ENCODE measurements at regions not wholly inside any gene's neighbourhood (a gene's known extent, or its start where the extent isn't known, plus 50 kb on each side); places are given as distances from the start of the nearest gene placed in this dataset.

DNA sequence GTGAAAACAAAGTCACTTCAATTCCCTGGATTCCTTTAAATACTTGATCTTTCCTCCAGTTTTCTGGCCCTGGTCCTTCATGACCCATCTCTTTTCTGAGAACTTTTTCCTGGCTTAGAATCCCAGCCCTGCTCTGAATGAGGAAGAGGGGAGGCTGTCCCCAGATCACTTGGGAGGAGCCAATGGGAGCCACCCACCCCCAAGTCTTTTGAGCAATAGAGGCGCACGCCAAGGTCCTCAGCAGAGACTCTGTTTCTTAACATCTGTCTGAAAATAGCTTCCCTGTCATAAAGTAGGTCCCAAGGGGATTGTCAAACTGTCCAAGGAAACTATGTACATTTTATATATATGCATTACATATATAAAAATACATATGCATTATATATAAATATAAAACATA lies 126.8 kb downstream of the ADRA2A start:
- Histone ChIP-seq H4K20me1 (replicated peaks; ENCODE audit: insufficient read depth) (no peaks in the 10 kb centered on the region), H3K36me3 (ENCODE audit: insufficient read depth) (no peaks in the 10 kb centered on the region), H3K4me1 (ENCODE audit: insufficient read depth) (no peaks in the 10 kb centered on the region), H3F3A (replicated peaks; ENCODE audit: low read depth) (no peaks in the 10 kb centered on the region), H3K9me2 (ENCODE audit: insufficient read depth) (no peaks in the 10 kb centered on the region; the same call in 1 of the 2 replicates), H3K4me2 (no peak overlapping the region), H2AFZ (no peak overlapping the region), H3K79me2 (replicated peaks; ENCODE audit: insufficient read depth) (no peaks in the 10 kb centered on the region), H3K27ac (ENCODE audit: low read depth) (no peak overlapping the region), H3K4me3 (no peak overlapping the region), H3K27me3 (ENCODE audit: insufficient read depth) (no peaks in the 10 kb centered on the region)
- Mint-ChIP-seq H3K27ac (no peak overlapping the region), H3K4me1 (peaks cover 8% of the 10 kb centered on the region), H3K27me3 (ENCODE audit: insufficient read depth, low read depth, poor library complexity) (peaks cover 4% of the 10 kb centered on the region), H3K9me3 (no peaks in the 10 kb centered on the region), H3K36me3 (ENCODE audit: low read depth) (no peaks in the 10 kb centered on the region), H3K4me3 (no peak overlapping the region)
- DNase-seq (ENCODE audit: low spot score), result no peak
- TF ChIP-seq CREB1 (CRISPR knock-in tag; IDR thresholded peaks at IDR 0.05; ENCODE audit: low read depth) (no peak), JUNB (IDR thresholded peaks at IDR 0.05; ENCODE audit: unreplicated experiment) (no peak), STAT1 (IDR thresholded peaks at IDR 0.05; ENCODE audit: unreplicated experiment) (no peak), ZNF331 (CRISPR knock-in tag; IDR thresholded peaks at IDR 0.05; ENCODE audit: low read depth) (no peak), EZH2 (IDR thresholded peaks at IDR 0.05; ENCODE audit: low read depth, unreplicated experiment) (no peak)
- TF ChIP-seq, protein P1, sequence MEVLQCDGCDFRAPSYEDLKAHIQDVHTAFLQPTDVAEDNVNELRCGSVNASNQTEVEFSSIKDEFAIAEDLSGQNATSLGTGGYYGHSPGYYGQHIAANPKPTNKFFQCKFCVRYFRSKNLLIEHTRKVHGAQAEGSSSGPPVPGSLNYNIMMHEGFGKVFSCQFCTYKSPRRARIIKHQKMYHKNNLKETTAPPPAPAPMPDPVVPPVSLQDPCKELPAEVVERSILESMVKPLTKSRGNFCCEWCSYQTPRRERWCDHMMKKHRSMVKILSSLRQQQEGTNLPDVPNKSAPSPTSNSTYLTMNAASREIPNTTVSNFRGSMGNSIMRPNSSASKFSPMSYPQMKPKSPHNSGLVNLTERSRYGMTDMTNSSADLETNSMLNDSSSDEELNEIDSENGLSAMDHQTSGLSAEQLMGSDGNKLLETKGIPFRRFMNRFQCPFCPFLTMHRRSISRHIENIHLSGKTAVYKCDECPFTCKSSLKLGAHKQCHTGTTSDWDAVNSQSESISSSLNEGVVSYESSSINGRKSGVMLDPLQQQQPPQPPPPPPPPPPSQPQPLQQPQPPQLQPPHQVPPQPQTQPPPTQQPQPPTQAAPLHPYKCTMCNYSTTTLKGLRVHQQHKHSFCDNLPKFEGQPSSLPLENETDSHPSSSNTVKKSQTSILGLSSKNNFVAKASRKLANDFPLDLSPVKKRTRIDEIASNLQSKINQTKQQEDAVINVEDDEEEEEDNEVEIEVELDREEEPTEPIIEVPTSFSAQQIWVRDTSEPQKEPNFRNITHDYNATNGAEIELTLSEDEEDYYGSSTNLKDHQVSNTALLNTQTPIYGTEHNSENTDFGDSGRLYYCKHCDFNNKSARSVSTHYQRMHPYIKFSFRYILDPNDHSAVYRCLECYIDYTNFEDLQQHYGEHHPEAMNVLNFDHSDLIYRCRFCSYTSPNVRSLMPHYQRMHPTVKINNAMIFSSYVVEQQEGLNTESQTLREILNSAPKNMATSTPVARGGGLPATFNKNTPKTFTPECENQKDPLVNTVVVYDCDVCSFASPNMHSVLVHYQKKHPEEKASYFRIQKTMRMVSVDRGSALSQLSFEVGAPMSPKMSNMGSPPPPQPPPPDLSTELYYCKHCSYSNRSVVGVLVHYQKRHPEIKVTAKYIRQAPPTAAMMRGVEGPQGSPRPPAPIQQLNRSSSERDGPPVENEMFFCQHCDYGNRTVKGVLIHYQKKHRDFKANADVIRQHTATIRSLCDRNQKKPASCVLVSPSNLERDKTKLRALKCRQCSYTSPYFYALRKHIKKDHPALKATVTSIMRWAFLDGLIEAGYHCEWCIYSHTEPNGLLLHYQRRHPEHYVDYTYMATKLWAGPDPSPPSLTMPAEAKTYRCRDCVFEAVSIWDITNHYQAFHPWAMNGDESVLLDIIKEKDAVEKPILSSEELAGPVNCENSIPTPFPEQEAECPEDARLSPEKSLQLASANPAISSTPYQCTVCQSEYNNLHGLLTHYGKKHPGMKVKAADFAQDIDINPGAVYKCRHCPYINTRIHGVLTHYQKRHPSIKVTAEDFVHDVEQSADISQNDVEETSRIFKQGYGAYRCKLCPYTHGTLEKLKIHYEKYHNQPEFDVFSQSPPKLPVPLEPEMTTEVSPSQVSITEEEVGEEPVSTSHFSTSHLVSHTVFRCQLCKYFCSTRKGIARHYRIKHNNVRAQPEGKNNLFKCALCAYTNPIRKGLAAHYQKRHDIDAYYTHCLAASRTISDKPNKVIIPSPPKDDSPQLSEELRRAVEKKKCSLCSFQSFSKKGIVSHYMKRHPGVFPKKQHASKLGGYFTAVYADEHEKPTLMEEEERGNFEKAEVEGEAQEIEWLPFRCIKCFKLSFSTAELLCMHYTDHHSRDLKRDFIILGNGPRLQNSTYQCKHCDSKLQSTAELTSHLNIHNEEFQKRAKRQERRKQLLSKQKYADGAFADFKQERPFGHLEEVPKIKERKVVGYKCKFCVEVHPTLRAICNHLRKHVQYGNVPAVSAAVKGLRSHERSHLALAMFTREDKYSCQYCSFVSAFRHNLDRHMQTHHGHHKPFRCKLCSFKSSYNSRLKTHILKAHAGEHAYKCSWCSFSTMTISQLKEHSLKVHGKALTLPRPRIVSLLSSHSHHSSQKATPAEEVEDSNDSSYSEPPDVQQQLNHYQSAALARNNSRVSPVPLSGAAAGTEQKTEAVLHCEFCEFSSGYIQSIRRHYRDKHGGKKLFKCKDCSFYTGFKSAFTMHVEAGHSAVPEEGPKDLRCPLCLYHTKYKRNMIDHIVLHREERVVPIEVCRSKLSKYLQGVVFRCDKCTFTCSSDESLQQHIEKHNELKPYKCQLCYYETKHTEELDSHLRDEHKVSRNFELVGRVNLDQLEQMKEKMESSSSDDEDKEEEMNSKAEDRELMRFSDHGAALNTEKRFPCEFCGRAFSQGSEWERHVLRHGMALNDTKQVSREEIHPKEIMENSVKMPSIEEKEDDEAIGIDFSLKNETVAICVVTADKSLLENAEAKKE (CRISPR knock-in tag; IDR thresholded peaks at IDR 0.05), result no peak
- ATAC-seq, result no peak

GRCh38 chr10:111204838-111205237 lies 128.0 kb downstream of the ADRA2A start:
- ATAC-seq, result no peak
- H3K36me3 Mint-ChIP-seq (ENCODE audit: low read depth), result no peaks in the 10 kb centered on the region
- H3K27me3 Mint-ChIP-seq (ENCODE audit: insufficient read depth, low read depth, poor library complexity), result peaks cover 4% of the 10 kb centered on the region
- no peak for TF ChIP-seq NANOG (IDR thresholded peaks at IDR 0.05; ENCODE audit: borderline replicate concordance)
- no peak for TF ChIP-seq REST (IDR thresholded peaks at IDR 0.05; ENCODE audit: unreplicated experiment)
- TF ChIP-seq STAT1 (IDR thresholded peaks at IDR 0.05; ENCODE audit: unreplicated experiment), result no peak
- no peak for TF ChIP-seq CREB1 (CRISPR knock-in tag; IDR thresholded peaks at IDR 0.05; ENCODE audit: low read depth)
- no peak for TF ChIP-seq ZNF114 (CRISPR knock-in tag; IDR thresholded peaks at IDR 0.05)
- no peak for TF ChIP-seq JUNB (IDR thresholded peaks at IDR 0.05; ENCODE audit: unreplicated experiment)
- no peak for TF ChIP-seq ETS1 (IDR thresholded peaks at IDR 0.05)
- no peak for TF ChIP-seq POLR2AphosphoS5 (IDR thresholded peaks at IDR 0.05; ENCODE audit: low read depth)

More at GRCh38 chr10:111204838-111205237, 128.0 kb downstream of the ADRA2A start:
- Histone ChIP-seq H3K36me3 (ENCODE audit: insufficient read depth) (no peaks in the 10 kb centered on the region), H3K4me3 (no peak overlapping the region), H3K27me3 (ENCODE audit: insufficient read depth) (no peaks in the 10 kb centered on the region), H3K4me2 (no peak overlapping the region), H3K9me2 (ENCODE audit: insufficient read depth) (no peaks in the 10 kb centered on the region; the same call in 1 of the 2 replicates), H2AFZ (no peak overlapping the region), H3F3A (replicated peaks; ENCODE audit: low read depth) (no peaks in the 10 kb centered on the region), H3K4me1 (ENCODE audit: insufficient read depth) (no peaks in the 10 kb centered on the region), H4K20me1 (replicated peaks; ENCODE audit: insufficient read depth) (no peaks in the 10 kb centered on the region), H3K27ac (ENCODE audit: low read depth) (no peak overlapping the region), H3K79me2 (replicated peaks; ENCODE audit: insufficient read depth) (no peaks in the 10 kb centered on the region)
- peaks cover 8% of the 10 kb centered on the region for H3K4me1 Mint-ChIP-seq
- H3K9me3 Mint-ChIP-seq, result no peaks in the 10 kb centered on the region
- DNase-seq (ENCODE audit: low spot score), result no peak
- H3K27ac Mint-ChIP-seq, result no peak overlapping the region
- H3K4me3 Mint-ChIP-seq, result no peak overlapping the region
